Endothelial cell of umbilical vein (primary cell): ENCODE measurements at regions not wholly inside any gene's neighbourhood (a gene's known extent, or its start where the extent isn't known, plus 50 kb on each side); places are given as distances from the start of the nearest gene placed in this dataset.

Experiments
- BruUV-seq: library from RNA; stranded (reverse); fragments of 400-500 nt; replicated peaks from 2 replicates; lab custom pipeline; 2021; lab: Mats Ljungman, UMichigan
- CTCF ChIA-PET: fragments of 300-600, 350-600 bp; sonication (Branson Sonifier 250); formaldehyde crosslinking; loops from one replicate; lab custom pipeline; 2021; ENCODE audit warnings: antibody characterized with exemption, inconsistent platforms; lab: Charles Lee
- POLR2A ChIA-PET: fragments of 300-600, 350-600 bp; sonication (Branson Sonifier 250); formaldehyde crosslinking; loops from one replicate; lab custom pipeline; 2021; ENCODE audit warnings: antibody characterized with exemption, inconsistent platforms; lab: Charles Lee
- DNase-seq: peaks from one replicate; pipeline ENCODE4 v3.0.0-alpha.2; 2011; ENCODE audit warnings: low read depth, low spot score
- FAIRE-seq: peaks from 2 replicates; lab custom pipeline; 2011; peaks lifted over from hg19 to GRCh38; lab: Jason Lieb, UNC
- H2AFZ ChIP-seq: 2 replicates; pipeline ENCODE4 v1.6.0; 2012; ENCODE audit warnings: low read depth, low read length, control low read depth, inconsistent platforms
- H3K27ac ChIP-seq: 2 replicates; pipeline ENCODE4 v1.5.1; 2011; ENCODE audit warnings: low read depth, mild to moderate bottlenecking, control low read depth, low read length, moderate library complexity; ENCODE audit not compliant: insufficient read depth
- H3K27me3 ChIP-seq, 2 experiments: 2 replicates each; pipeline versions ENCODE4 v1.6.0 to v1.6.1; 2011; ENCODE audit warnings: low read length in 2 of 2, mixed read lengths in 1 of 2; ENCODE audit not compliant: control insufficient read depth in 2 of 2, insufficient read depth in 2 of 2
- H3K36me3 ChIP-seq, 2 experiments: 2 replicates in 1 of 2; 3 replicates in 1 of 2; pipeline ENCODE4 v1.5.1; 2011; ENCODE audit warnings: low read length in 2 of 2, mild to moderate bottlenecking in 1 of 2, moderate library complexity in 1 of 2; ENCODE audit not compliant: control insufficient read depth in 2 of 2, insufficient read depth in 2 of 2; ENCODE audit errors: extremely low read depth in 1 of 2
- H3K4me1 ChIP-seq: 3 replicates; pipeline ENCODE4 v1.5.1; 2011; ENCODE audit warnings: mild to moderate bottlenecking, low read length; ENCODE audit not compliant: control insufficient read depth, insufficient read depth; ENCODE audit errors: extremely low read depth
- H3K4me2 ChIP-seq: 2 replicates; pipeline ENCODE4 v1.6.1; 2011; ENCODE audit warnings: low read length, control low read depth, mixed read lengths; ENCODE audit not compliant: insufficient read depth
- H3K4me3 ChIP-seq, 3 experiments: fragments of 200-600 bp in 1 of 3; sonication (generic), shearing (Covaris generic) in 1 of 3; replicated peaks in 1 of 3; 2 replicates each; pipeline ENCODE4 v1.5.1; 2011 to 2016; ENCODE audit warnings: control low read depth in 3 of 3, low read length in 3 of 3, mild to moderate bottlenecking in 2 of 3, inconsistent platforms in 1 of 3, low read depth in 1 of 3, moderate library complexity in 1 of 3; ENCODE audit not compliant: insufficient read depth in 1 of 3
- H3K79me2 ChIP-seq: 2 replicates; pipeline ENCODE4 v1.6.0; 2012; ENCODE audit warnings: low read length, inconsistent platforms; ENCODE audit not compliant: control insufficient read depth, insufficient read depth
- H3K9ac ChIP-seq: replicated peaks from 2 replicates; pipeline ENCODE3; 2011; ENCODE audit warnings: low read length, control low read depth; ENCODE audit not compliant: insufficient read depth; ENCODE audit errors: extremely low read depth
- H3K9me1 ChIP-seq: replicated peaks from 3 replicates; pipeline ENCODE4 v1.6.0; 2011; ENCODE audit warnings: mild to moderate bottlenecking, low read length; ENCODE audit not compliant: control insufficient read depth, insufficient read depth; ENCODE audit errors: extremely low read depth
- H3K9me3 ChIP-seq: replicated peaks from 2 replicates; pipeline ENCODE4 v1.5.1; 2012; ENCODE audit warnings: low read length, inconsistent platforms; ENCODE audit not compliant: control insufficient read depth, insufficient read depth
- H4K20me1 ChIP-seq: replicated peaks from 2 replicates; pipeline ENCODE3; 2011; ENCODE audit warnings: mild to moderate bottlenecking, low read length; ENCODE audit not compliant: control insufficient read depth, insufficient read depth; ENCODE audit errors: extremely low read depth
- CTCF ChIP-seq, 2 donors: IDR thresholded peaks; 1 replicate in 1 of 2; 2 replicates in 1 of 2; pipeline ENCODE4 v1.5.1; 2011; ENCODE audit warnings: low read length in 2 of 2, mild to moderate bottlenecking in 2 of 2, moderate library complexity in 2 of 2, control low read depth in 1 of 2, inconsistent platforms in 1 of 2, low read depth in 1 of 2; ENCODE audit not compliant: insufficient read depth in 1 of 2; ENCODE audit errors: extremely low read depth in 1 of 2
- EZH2 ChIP-seq: IDR thresholded peaks from 2 replicates; pipeline ENCODE4 v1.6.1; 2012; ENCODE audit warnings: borderline replicate concordance, low read depth, mild to moderate bottlenecking, moderate library complexity, low read length, inconsistent platforms; ENCODE audit not compliant: severe bottlenecking
- FOS ChIP-seq: IDR thresholded peaks from 2 replicates; pipeline ENCODE4 v1.6.1; 2011; ENCODE audit warnings: mild to moderate bottlenecking, low read length, moderate library complexity, borderline replicate concordance; ENCODE audit not compliant: insufficient read depth
- GATA2 ChIP-seq: IDR thresholded peaks from 2 replicates; pipeline ENCODE4 v1.7.0; 2011; ENCODE audit warnings: low read depth, mild to moderate bottlenecking, moderate library complexity, mixed read lengths, low read length; ENCODE audit not compliant: insufficient read length, insufficient read depth
- JUN ChIP-seq: IDR thresholded peaks from 2 replicates; pipeline ENCODE4 v1.6.1; 2011; ENCODE audit warnings: borderline replicate concordance, low read depth; ENCODE audit not compliant: insufficient read length, insufficient read depth
- MAX ChIP-seq: IDR thresholded peaks from 2 replicates; pipeline ENCODE4 v1.6.1; 2011; ENCODE audit not compliant: insufficient read depth, insufficient read length
- MYC ChIP-seq: IDR thresholded peaks from one replicate; pipeline ENCODE4 v1.6.1; 2011; ENCODE audit warnings: mild to moderate bottlenecking, low read depth, low read length
- POLR2A ChIP-seq: IDR thresholded peaks from 2 replicates; pipeline ENCODE4 v1.6.1; 2012; ENCODE audit warnings: low read depth, mild to moderate bottlenecking, control low read depth, low read length
- POLR2AphosphoS5 ChIP-seq: IDR thresholded peaks from 2 replicates; pipeline ENCODE4 v1.6.1; 2012; ENCODE audit warnings: low read depth, mild to moderate bottlenecking, control low read depth, low read length, moderate library complexity; ENCODE audit not compliant: insufficient read depth
- dilution Hi-C: fragments of 300-500 bp; cut with MboI; formaldehyde crosslinking; loops from one replicate; pipeline ENCODE4 v1.15.0; 2019; ENCODE audit warnings: low sequenced_read_pairs; ENCODE audit not compliant: extremely low pct_ligation_motif_present
- intact Hi-C: fragments of 100-400 bp; cut with micrococcal nuclease; formaldehyde crosslinking; loops from one replicate; pipeline ENCODE4 v1.10.0; 2022

- Histone ChIP-seq H3K27ac (no peak overlapping the region), H3K4me3 (no peak overlapping the region), H3K4me1 (no peaks in the 10 kb centered on the region), H2AFZ (no peak overlapping the region), H3K4me2 (no peak overlapping the region), H3K9ac (no peak overlapping the region), H3K36me3 (no peaks in the 10 kb centered on the region), H3K9me1 (no peaks in the 10 kb centered on the region), H3K79me2 (no peaks in the 10 kb centered on the region), H3K27me3 (no peaks in the 10 kb centered on the region), H3K9me3 (no peaks in the 10 kb centered on the region), H4K20me1 (no peaks in the 10 kb centered on the region)
- no peak for DNase-seq
- no TSS peak for BruUV-seq
- ChIA-PET POLR2A (no interaction called here), CTCF (no interaction called here)
- TF ChIP-seq CTCF (IDR thresholded peaks at IDR 0.05; ENCODE audit: extremely low read depth in 1 of 2, insufficient read depth in 1 of 2, low read depth in 1 of 2, low read length in 2 of 2) (no peak), JUN (no peak), FOS (no peak), MAX (no peak), POLR2A (no peak), POLR2AphosphoS5 (no peak), GATA2 (no peak), EZH2 (no peak), MYC (no peak)
- FAIRE-seq: no peak
- intact Hi-C loops (no loop called here), dilution Hi-C loops (no loop called here)
These were observed 1332.5 kb downstream of the SLITRK5 start for GRCh38 chr13:89003656-89004055.
